IMR-90 (cell line): ENCODE measurements at regions not wholly inside any gene's neighbourhood (a gene's known extent, or its start where the extent isn't known, plus 50 kb on each side); places are given as distances from the start of the nearest gene placed in this dataset.

ENCODE experiments used
- ATAC-seq: fragments of 200-7000 bp; cut with Tn5 transposase; 2 replicates; pipeline ENCODE4 v1.9.1; 2020; ENCODE audit warnings: low read depth, mild to moderate bottlenecking, moderate library complexity
- BruUV-seq: library from RNA; stranded (reverse); fragments of 400-500 nt; replicated peaks from 2 replicates; lab custom pipeline; 2021; lab: Mats Ljungman, UMichigan
- CTCF ChIA-PET: fragments of 300-600 bp; formaldehyde crosslinking; extraction: SDS; loops from one replicate; lab custom pipeline; 2021; ENCODE audit warnings: antibody characterized with exemption; lab: Yijun Ruan, JAX
- POLR2A ChIA-PET: fragments of 300-600 bp; sonication (Branson Sonifier 250); formaldehyde crosslinking; loops from one replicate; lab custom pipeline; 2022; ENCODE audit warnings: antibody characterized with exemption; ENCODE audit not compliant: unreplicated experiment; lab: Charles Lee
- DNase-seq: peaks from one replicate; pipeline ENCODE4 v3.0.0; 2013
- H2AFZ ChIP-seq: replicated peaks from 2 replicates; pipeline ENCODE3; 2013; ENCODE audit warnings: low read length, mild to moderate bottlenecking; ENCODE audit not compliant: poor library complexity
- H2AK5ac ChIP-seq: 2 replicates; pipeline ENCODE4 v1.6.1; 2013; ENCODE audit warnings: low read depth, low read length, inconsistent platforms
- H2AK9ac ChIP-seq: replicated peaks from 2 replicates; pipeline ENCODE3; 2013; ENCODE audit warnings: mild to moderate bottlenecking, low read depth, low read length, moderate library complexity; ENCODE audit not compliant: poor library complexity
- H2BK120ac ChIP-seq: 2 replicates; pipeline ENCODE4 v1.6.1; 2013; ENCODE audit warnings: low read depth, low read length, inconsistent platforms
- H2BK15ac ChIP-seq: 3 replicates; pipeline ENCODE4 v1.6.1; 2013; ENCODE audit warnings: low read depth, low read length, inconsistent platforms
- H2BK20ac ChIP-seq: 2 replicates; pipeline ENCODE4 v1.6.1; 2013; ENCODE audit warnings: low read depth, mild to moderate bottlenecking, inconsistent platforms, low read length, moderate library complexity
- H2BK5ac ChIP-seq: 2 replicates; pipeline ENCODE4 v1.6.1; 2013; ENCODE audit warnings: mild to moderate bottlenecking, low read depth, low read length, inconsistent platforms; ENCODE audit not compliant: poor library complexity, severe bottlenecking
- H3K14ac ChIP-seq: replicated peaks from 2 replicates; pipeline ENCODE4 v1.6.1; 2013; ENCODE audit warnings: low read depth, low read length, inconsistent platforms
- H3K18ac ChIP-seq: 2 replicates; pipeline ENCODE4 v1.6.1; 2013; ENCODE audit warnings: low read depth, low read length, control low read depth
- H3K23ac ChIP-seq: 2 replicates; pipeline ENCODE4 v1.6.1; 2013; ENCODE audit warnings: low read depth, low read length, inconsistent platforms
- H3K27ac ChIP-seq: 2 replicates; pipeline ENCODE4 v1.5.1; 2013; ENCODE audit warnings: mild to moderate bottlenecking, control low read depth, low read length; ENCODE audit not compliant: insufficient read depth
- H3K27me3 ChIP-seq: 2 replicates; pipeline ENCODE4 v1.6.1; 2013; ENCODE audit warnings: low read length; ENCODE audit not compliant: control insufficient read depth, insufficient read depth
- H3K36me3 ChIP-seq: 2 replicates; pipeline ENCODE4 v1.6.1; 2013; ENCODE audit warnings: low read length, mixed read lengths; ENCODE audit not compliant: control insufficient read depth, insufficient read depth
- H3K4ac ChIP-seq: 2 replicates; pipeline ENCODE4 v1.6.1; 2013; ENCODE audit warnings: low read depth, low read length, inconsistent platforms
- H3K4me1 ChIP-seq: 2 replicates; pipeline ENCODE4 v1.6.1; 2013; ENCODE audit warnings: low read length, mixed read lengths; ENCODE audit not compliant: control insufficient read depth, insufficient read depth
- H3K4me2 ChIP-seq: 2 replicates; pipeline ENCODE4 v1.6.1; 2013; ENCODE audit warnings: low read depth, mild to moderate bottlenecking, control low read depth, low read length, moderate library complexity
- H3K4me3 ChIP-seq: 2 replicates; pipeline ENCODE4 v1.5.1; 2013; ENCODE audit warnings: low read depth, mild to moderate bottlenecking, control low read depth, low read length, moderate library complexity; ENCODE audit not compliant: insufficient read depth
- H3K56ac ChIP-seq: 2 replicates; pipeline ENCODE4 v1.6.1; 2013; ENCODE audit warnings: low read length, inconsistent platforms; ENCODE audit not compliant: insufficient read depth; ENCODE audit errors: extremely low read depth
- H3K79me1 ChIP-seq, 2 experiments: 2 replicates each; pipeline ENCODE4 v1.6.1; 2013; ENCODE audit warnings: low read length in 2 of 2, inconsistent platforms in 1 of 2, low read depth in 1 of 2
- H3K9ac ChIP-seq: 2 replicates; pipeline ENCODE4 v1.6.1; 2013; ENCODE audit warnings: low read depth, low read length, control low read depth
- H3K9me1 ChIP-seq: 2 replicates; pipeline ENCODE4 v1.6.1; 2013; ENCODE audit warnings: low read length, inconsistent platforms; ENCODE audit not compliant: insufficient read depth
- H3K9me3 ChIP-seq: 2 replicates; pipeline ENCODE4 v1.6.1; 2013; ENCODE audit warnings: low read length; ENCODE audit not compliant: control insufficient read depth, insufficient read depth
- H4K20me1 ChIP-seq: 2 replicates; pipeline ENCODE4 v1.6.1; 2013; ENCODE audit warnings: low read length, inconsistent platforms; ENCODE audit not compliant: insufficient read depth
- H4K5ac ChIP-seq: 2 replicates; pipeline ENCODE4 v1.6.1; 2013; ENCODE audit warnings: mild to moderate bottlenecking, low read depth, low read length, control low read depth
- H4K8ac ChIP-seq, 2 experiments: 2 replicates each; pipeline ENCODE4 v1.6.1; 2013; ENCODE audit warnings: low read depth in 2 of 2, low read length in 2 of 2, control low read depth in 1 of 2, inconsistent platforms in 1 of 2
- H4K91ac ChIP-seq: 2 replicates; pipeline ENCODE4 v1.6.1; 2013; ENCODE audit warnings: low read depth, low read length, inconsistent platforms; ENCODE audit not compliant: insufficient read depth
- BHLHE40 ChIP-seq: fragments of 150-350 bp; IDR thresholded peaks from 2 replicates; pipeline ENCODE4 v1.6.1; 2016; ENCODE audit warnings: mild to moderate bottlenecking, low read depth, low read length
- CEBPB ChIP-seq: IDR thresholded peaks from 2 replicates; pipeline ENCODE4 v1.6.1; 2012; ENCODE audit warnings: low read depth, low read length, improper control_type of control experiment
- FOS ChIP-seq: fragments of 150-350 bp; IDR thresholded peaks from 2 replicates; pipeline ENCODE4 v1.6.1; 2016; ENCODE audit warnings: low read depth, low read length
- MAFK ChIP-seq: IDR thresholded peaks from 2 replicates; pipeline ENCODE4 v1.6.1; 2012; ENCODE audit warnings: low read depth, low read length, improper control_type of control experiment
- MAZ ChIP-seq: IDR thresholded peaks from 2 replicates; pipeline ENCODE4 v1.6.1; 2012; ENCODE audit warnings: low read depth, mild to moderate bottlenecking, low read length, improper control_type of control experiment, moderate library complexity, borderline replicate concordance
- MXI1 ChIP-seq: IDR thresholded peaks from 2 replicates; pipeline ENCODE4 v1.6.1; 2012; ENCODE audit warnings: low read depth, mild to moderate bottlenecking, low read length, moderate library complexity, borderline replicate concordance
- NFE2L2 ChIP-seq: fragments of 150-350 bp; IDR thresholded peaks from 2 replicates; pipeline ENCODE4 v1.6.1; 2016; ENCODE audit warnings: low read depth, mild to moderate bottlenecking, low read length
- RAD21 ChIP-seq: IDR thresholded peaks from 2 replicates; pipeline ENCODE4 v1.6.1; 2012; ENCODE audit warnings: low read length, improper control_type of control experiment
- RCOR1 ChIP-seq: IDR thresholded peaks from 2 replicates; pipeline ENCODE4 v1.6.1; 2012; ENCODE audit warnings: mild to moderate bottlenecking, low read length, improper control_type of control experiment; ENCODE audit not compliant: insufficient replicate concordance
- RFX5 ChIP-seq: IDR thresholded peaks from 2 replicates; pipeline ENCODE4 v1.8.0; 2012; ENCODE audit warnings: low read depth, mild to moderate bottlenecking, low read length, moderate library complexity
- SMC3 ChIP-seq: fragments of 150-350 bp; IDR thresholded peaks from 2 replicates; pipeline ENCODE4 v1.6.1; 2016; ENCODE audit warnings: low read depth, mild to moderate bottlenecking, antibody characterized with exemption, low read length, moderate library complexity
- WGBS, 2 experiments: methylation state at CpG; one replicate each; pipeline versions ENCODE4 v1.1.5 to v1.1.7; 2013; ENCODE audit warnings: missing lambda C conversion rate in 2 of 2; ENCODE audit not compliant: insufficient read length in 1 of 2; ENCODE audit errors: extremely low coverage in 2 of 2; 5-methylcytosine and 5-hydroxymethylcytosine counted together
- dilution Hi-C: fragments of 300-500 bp; cut with HindIII; formaldehyde crosslinking; loops from one replicate; pipeline ENCODE4 v1.14.3; 2018; ENCODE audit warnings: low sequenced_read_pairs; ENCODE audit not compliant: unreplicated experiment
- in situ Hi-C: fragments of 300-500 bp; cut with MboI; formaldehyde crosslinking; loops from 3 replicates; pipeline ENCODE4 v1.14.3; 2019; ENCODE audit warnings: low sequenced_read_pairs, inconsistent platforms, mixed read lengths
- intact Hi-C: fragments of 100-400 bp; cut with micrococcal nuclease; formaldehyde crosslinking; loops from 2 replicates; pipeline ENCODE4 v1.10.0; 2022
- TF ChIP-seq, protein P1 (sequence below): fragments of 150-350 bp; IDR thresholded peaks from 2 replicates; pipeline ENCODE4 v1.6.1; 2016; ENCODE audit warnings: low read depth, mild to moderate bottlenecking, low read length, moderate library complexity, borderline replicate concordance
- TF ChIP-seq, protein P2 (sequence below): conservative IDR thresholded peaks from 2 replicates; pipeline ENCODE4 v1.5.1; 2012; ENCODE audit warnings: mild to moderate bottlenecking, low read depth, low read length, improper control_type of control experiment
- TF ChIP-seq, protein P3 (sequence below): fragments of 150-350 bp; IDR thresholded peaks from 2 replicates; pipeline ENCODE4 v1.6.1; 2017; ENCODE audit warnings: mild to moderate bottlenecking, antibody characterized with exemption, low read length, low read depth

DNA sequence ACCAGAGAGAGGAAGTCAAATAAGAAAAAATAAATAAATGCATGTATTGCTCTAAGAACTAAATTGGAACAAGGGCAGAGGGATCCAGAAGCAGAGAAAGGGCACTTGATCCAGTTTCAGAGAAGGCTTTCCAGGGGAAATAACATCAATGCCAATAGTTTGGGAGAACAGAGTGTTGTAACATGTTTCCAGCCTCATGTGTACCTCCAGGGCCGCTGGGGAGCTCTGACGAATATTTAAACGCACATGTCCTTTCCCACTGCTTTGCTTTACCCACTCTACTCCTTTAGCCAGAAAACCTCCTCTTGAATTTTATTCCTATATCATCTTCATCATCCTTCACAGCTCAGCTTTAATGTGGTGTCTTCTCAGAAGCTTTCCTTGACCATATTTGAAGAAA, 233.7 kb downstream of the ENC1 start:
- Histone ChIP-seq H3K4me3 (no peak overlapping the region), H3K14ac (no peak overlapping the region), H4K20me1 (no peaks in the 10 kb centered on the region), H3K23ac (no peak overlapping the region), H3K36me3 (no peaks in the 10 kb centered on the region), H3K56ac (no peak overlapping the region), H3K9ac (no peak overlapping the region), H2BK120ac (no peak overlapping the region), H4K8ac (no peak overlapping the region), H2BK5ac (no peak overlapping the region), H2AK5ac (no peak overlapping the region), H3K79me1 (no peaks in the 10 kb centered on the region), H3K27me3 (peaks cover 31% of the 10 kb centered on the region), H3K4ac (no peak overlapping the region), H3K4me1 (no peaks in the 10 kb centered on the region), H3K9me3 (no peaks in the 10 kb centered on the region), H4K91ac (no peak overlapping the region), H2AFZ (no peak overlapping the region), H2BK20ac (no peak overlapping the region), H3K9me1 (no peaks in the 10 kb centered on the region), H3K4me2 (no peak overlapping the region), H2BK15ac (no peak overlapping the region), H4K5ac (no peak overlapping the region), H3K18ac (no peak overlapping the region), H3K27ac (no peak overlapping the region), H2AK9ac (no peak overlapping the region)
- ATAC-seq (no peak), DNase-seq (no peak)
- ChIA-PET CTCF (no interaction called here), POLR2A (no interaction called here)
- in situ Hi-C loops (no loop called here), dilution Hi-C loops (no loop called here), intact Hi-C loops (no loop called here)
- no TSS peak for BruUV-seq
- no CpG with 5 or more reads among the region's 3 CpGs for WGBS, 2 experiments
- TF ChIP-seq NFE2L2 (no peak), RFX5 (no peak), MAZ (no peak), MXI1 (no peak), SMC3 (no peak), RAD21 (no peak), CEBPB (no peak), BHLHE40 (no peak), MAFK (no peak), FOS (no peak), RCOR1 (no peak)
- TF ChIP-seq, protein P1, sequence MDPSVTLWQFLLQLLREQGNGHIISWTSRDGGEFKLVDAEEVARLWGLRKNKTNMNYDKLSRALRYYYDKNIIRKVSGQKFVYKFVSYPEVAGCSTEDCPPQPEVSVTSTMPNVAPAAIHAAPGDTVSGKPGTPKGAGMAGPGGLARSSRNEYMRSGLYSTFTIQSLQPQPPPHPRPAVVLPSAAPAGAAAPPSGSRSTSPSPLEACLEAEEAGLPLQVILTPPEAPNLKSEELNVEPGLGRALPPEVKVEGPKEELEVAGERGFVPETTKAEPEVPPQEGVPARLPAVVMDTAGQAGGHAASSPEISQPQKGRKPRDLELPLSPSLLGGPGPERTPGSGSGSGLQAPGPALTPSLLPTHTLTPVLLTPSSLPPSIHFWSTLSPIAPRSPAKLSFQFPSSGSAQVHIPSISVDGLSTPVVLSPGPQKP = no peak
- TF ChIP-seq, protein P2, sequence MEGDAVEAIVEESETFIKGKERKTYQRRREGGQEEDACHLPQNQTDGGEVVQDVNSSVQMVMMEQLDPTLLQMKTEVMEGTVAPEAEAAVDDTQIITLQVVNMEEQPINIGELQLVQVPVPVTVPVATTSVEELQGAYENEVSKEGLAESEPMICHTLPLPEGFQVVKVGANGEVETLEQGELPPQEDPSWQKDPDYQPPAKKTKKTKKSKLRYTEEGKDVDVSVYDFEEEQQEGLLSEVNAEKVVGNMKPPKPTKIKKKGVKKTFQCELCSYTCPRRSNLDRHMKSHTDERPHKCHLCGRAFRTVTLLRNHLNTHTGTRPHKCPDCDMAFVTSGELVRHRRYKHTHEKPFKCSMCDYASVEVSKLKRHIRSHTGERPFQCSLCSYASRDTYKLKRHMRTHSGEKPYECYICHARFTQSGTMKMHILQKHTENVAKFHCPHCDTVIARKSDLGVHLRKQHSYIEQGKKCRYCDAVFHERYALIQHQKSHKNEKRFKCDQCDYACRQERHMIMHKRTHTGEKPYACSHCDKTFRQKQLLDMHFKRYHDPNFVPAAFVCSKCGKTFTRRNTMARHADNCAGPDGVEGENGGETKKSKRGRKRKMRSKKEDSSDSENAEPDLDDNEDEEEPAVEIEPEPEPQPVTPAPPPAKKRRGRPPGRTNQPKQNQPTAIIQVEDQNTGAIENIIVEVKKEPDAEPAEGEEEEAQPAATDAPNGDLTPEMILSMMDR = no peak
- TF ChIP-seq, protein P3, sequence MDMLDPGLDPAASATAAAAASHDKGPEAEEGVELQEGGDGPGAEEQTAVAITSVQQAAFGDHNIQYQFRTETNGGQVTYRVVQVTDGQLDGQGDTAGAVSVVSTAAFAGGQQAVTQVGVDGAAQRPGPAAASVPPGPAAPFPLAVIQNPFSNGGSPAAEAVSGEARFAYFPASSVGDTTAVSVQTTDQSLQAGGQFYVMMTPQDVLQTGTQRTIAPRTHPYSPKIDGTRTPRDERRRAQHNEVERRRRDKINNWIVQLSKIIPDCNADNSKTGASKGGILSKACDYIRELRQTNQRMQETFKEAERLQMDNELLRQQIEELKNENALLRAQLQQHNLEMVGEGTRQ = no peak
